GM19324 (cell line): ENCODE measurements at regions not wholly inside any gene's neighbourhood (a gene's known extent, or its start where the extent isn't known, plus 50 kb on each side); places are given as distances from the start of the nearest gene placed in this dataset.
"Not testable (repeated sequence)": the region's sequence is repeated elsewhere in the genome, so short reads cannot be mapped to it uniquely, and the experiment has no call there.

Source experiments
- ATAC-seq: cut with Tn5 transposase; IDR thresholded peaks from one replicate; pipeline ENCODE4 v1.9.1; 2021; ENCODE audit warnings: mild to moderate bottlenecking, moderate library complexity; ENCODE audit not compliant: unreplicated experiment, low FRiP score

DNA sequence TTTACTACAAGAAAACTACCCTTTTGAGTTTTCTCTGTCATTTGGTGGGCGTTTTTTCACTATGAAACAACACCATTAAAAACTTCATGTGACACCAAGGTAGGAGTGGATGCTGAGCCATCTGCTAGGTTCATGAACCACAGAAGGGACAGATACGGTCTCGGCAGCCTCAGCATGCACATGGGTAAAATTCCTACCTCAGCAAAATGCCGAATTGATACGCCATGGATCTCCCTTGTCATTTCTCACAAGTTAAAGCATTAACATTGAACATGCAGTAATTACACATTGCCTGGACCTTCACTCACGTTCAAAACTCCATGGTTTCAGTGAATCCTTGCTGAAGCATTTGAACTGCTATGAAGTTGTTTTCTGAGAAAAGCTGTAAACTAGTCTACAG is 121.5 kb upstream of the EGR2 start:
- no peak for ATAC-seq

DNA sequence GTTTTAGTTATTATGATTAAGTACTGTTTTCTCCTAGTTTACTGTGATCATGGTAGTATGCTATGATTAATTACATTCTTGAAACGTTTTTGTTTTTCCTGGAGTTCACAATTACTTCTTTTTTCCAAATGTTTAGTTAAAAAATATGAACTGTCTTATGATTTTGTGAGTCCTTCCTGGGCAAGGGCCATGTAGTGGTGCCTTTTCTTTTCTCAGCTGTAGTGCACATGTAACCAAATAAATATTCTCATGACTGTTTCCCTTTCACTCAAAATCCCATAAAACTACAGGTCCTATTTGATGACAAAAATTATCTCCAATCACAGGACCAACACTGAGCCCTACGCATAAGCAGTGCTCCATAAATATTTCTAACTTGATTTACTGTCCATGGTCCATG is 118.9 kb upstream of the EGR2 start:
- no peak for ATAC-seq

DNA sequence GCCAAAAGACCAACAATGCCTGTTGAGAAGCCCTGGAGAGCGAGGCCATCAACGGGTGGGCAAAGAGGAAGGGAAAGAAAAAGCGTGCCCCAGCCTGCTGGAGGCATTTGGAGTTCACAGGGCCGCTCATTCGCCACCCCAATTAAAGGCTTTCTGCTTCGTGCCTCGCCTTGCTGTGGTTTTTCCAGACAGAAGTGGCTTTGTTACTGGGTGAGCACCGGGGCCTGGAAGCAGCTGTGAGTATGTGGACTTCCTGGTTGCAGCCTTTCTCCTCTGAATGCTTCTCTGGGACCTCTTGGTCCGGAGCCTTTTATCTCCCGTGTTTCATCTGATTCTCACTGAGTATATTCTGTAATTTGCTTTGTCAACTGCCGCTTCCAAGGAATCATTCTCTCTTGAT is 118.1 kb upstream of the EGR2 start:
- no peak for ATAC-seq

- not testable (repeated sequence) for ATAC-seq
Observed at GRCh38 chr10:62928763-62929162, 112.6 kb upstream of the EGR2 start.

DNA sequence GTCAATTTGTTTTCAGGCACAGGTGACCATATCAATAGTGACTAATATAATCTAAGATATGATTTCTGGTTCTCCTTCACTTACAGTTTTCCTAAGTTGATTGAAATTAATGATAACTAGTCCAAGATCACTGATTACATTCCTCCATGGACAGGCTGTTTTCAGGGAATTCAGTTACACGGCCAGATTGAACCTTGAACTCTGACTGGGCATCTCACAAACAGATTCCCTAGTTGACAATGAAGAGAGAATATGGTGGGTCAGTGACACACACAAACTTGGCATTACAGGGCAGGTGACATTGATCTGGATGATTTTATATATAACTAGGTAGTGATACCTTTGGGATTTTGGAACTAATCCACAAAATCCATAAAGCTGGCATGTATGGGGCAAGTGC is 110.2 kb upstream of the EGR2 start:
- ATAC-seq: no peak

DNA sequence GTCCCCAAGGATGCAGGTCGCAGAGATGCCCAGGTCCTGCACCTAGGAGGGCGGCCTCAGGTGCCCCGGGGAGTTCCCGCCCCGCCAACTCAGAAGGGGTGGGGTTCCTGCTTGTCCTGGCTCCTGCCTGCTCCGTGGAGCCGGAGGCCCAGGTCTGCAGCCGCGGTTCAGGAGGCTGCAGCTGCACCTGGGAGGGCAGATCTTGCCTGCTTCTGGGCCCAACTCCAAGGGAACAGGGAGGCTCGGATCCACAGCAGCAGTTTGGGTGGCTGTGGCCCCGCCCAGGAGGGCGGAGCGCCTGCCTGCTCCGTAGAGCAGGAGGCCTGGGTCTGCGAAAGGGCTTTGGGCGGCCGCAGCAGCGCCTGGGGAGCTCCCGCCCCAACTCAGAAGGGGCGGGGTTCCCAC is 108.2 kb upstream of the EGR2 start:
- peak; percentile 79 for ATAC-seq

DNA sequence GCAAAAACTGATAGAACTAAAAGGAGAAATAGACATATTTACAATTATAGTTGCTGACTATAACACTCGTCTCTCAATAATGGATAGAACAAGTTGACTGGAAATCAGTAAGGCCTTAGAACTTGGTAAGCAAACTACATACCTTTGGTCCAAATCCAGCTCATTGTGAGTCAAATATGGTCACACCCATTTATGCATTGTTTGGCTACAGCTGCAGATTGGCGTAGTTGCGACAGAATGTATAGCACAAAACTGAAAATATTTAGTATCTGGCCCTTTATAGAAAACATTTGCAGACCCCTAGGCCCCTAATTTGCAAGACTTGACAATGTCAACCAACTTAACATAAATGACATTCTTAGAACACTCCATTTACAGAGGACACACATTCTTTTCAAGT is 103.6 kb upstream of the EGR2 start:
- ATAC-seq: no peak

DNA sequence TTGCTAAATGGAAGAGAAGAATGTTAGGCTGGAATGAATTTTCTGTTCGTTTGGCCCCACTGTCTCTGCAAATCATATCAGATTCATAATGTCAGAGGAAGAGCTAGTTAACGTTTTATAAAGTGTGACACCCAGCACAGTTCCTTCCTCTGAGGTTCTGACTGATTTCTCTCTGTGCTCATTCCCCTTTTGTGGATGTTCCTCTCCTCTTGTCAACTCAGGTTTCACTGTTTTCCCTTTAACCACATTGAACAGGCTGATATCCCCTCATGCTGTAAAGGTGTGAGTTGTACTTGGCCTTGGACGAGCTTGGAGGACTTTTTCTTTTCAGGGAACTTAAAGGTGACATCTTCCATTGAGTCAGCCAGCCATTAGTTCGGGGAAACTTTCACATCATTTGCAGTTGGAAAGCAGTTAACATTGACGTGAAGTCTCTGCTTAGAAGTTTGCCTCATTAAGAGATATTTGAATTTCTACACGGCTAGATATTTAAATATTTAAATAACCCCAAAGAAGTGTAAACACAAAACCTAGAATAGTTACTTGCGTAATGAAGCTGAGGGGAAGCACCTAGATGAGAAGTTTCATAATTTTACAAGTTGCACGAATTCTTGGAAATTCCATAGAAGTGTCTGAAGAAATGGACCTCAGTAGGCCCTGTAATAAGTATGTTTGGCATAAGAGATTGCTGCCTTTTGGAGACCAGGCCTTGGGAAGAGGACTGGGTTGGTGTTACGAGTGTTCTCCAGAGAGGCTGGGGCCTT is 101.5 kb upstream of the EGR2 start:
- no peak for ATAC-seq

GRCh38 chr10:62916141-62916603 is 100.0 kb upstream of the EGR2 start:
- ATAC-seq: no peak

DNA sequence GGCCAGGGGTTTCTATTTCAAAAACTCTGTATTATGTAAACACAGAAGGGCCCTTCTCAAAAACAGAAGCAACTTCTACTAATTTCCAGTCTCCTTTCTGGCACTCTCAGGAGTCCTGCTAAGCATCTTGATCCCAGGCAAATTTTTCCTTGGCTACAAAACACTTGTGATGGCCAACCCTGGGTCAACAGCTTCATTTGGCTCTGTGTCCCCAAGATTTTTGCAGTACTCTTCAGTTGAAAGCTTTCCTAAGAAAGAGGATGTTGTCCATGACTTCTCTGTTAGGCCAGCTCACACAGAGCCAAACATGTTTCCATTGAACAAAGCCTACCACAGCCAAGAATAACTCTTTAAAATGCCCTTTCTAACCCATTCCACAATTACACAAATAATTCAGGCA is 99.0 kb upstream of the EGR2 start:
- ATAC-seq: no peak

DNA sequence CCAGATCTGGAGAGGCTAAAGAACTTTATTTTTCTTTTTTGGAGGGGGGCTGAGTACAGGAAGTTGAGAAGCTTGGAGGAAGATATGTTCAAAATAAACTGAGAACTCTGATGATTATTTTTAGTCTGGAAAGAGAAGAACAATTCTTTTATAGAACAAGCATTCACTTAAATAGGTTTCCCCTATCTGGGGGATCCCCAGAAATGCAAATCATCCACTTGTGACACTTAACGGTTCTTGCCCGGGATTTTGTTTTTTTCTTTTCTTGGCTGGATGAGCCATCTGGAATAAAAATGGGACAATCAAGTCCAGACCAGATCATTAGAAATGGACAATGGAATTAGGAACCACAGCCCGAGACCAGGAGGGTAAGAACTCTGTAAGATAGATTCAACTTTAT is 95.9 kb upstream of the EGR2 start:
- no peak for ATAC-seq

GRCh38 chr10:62911210-62911963 is 95.2 kb upstream of the EGR2 start:
- ATAC-seq: no peak

GRCh38 chr10:62907470-62908212 is 91.5 kb upstream of the EGR2 start:
- peak; percentile 68 for ATAC-seq

DNA sequence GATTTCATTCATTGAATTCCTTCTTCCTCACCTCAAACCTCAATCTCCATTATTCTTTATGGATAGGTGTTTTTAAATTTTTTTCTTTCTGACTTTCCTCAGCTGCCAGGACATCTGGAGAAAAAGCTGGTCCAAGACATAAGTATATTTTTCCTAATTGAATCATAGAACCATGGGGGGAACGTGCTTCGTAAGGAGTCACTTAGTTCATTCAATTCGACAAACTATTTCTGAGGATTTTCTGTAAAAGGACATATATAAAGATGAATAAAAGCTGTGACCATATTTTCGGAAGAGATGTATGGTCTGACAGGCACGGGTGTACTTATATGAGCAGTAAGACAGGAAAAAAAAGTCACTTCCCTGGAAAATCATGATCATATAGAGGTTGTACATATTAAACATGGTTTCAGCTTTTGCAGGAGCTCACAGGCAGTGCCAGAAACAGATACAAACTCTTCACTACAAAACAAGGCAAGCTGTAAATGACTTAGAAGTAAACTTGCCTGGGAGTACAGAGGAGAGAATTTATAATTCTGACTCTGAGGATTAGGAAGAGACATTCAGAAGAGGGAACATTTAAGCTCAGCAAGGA is 88.2 kb upstream of the EGR2 start:
- no peak for ATAC-seq

DNA sequence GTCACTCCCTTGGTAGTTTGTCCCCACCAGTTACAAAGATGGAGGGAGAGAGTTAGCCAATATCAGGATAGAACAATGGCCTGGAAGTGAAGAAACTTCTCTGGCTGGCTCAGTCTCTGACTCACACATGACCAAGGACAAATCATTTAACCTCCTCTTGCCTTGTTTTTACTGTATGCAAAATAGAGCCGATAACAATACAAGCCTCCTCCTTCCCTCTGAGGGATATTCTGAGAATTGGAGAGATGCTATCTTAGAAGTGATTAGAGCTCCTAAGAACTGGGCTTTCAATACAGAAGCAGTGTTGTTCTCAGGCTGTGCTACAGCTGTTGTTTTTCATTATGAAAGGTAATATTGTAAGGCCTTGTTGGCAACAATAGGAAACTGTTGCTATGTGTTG is 87.7 kb upstream of the EGR2 start:
- no peak for ATAC-seq

GRCh38 chr10:62900829-62901571 is 84.8 kb upstream of the EGR2 start:
- no peak for ATAC-seq

- ATAC-seq: no peak
Observed at GRCh38 chr10:62899311-62899710, 83.1 kb upstream of the EGR2 start.

GRCh38 chr10:62895063-62895462 is 78.9 kb upstream of the EGR2 start:
- no peak for ATAC-seq

- ATAC-seq: no peak
Observed at GRCh38 chr10:62894156-62894555, 78.0 kb upstream of the EGR2 start.

DNA sequence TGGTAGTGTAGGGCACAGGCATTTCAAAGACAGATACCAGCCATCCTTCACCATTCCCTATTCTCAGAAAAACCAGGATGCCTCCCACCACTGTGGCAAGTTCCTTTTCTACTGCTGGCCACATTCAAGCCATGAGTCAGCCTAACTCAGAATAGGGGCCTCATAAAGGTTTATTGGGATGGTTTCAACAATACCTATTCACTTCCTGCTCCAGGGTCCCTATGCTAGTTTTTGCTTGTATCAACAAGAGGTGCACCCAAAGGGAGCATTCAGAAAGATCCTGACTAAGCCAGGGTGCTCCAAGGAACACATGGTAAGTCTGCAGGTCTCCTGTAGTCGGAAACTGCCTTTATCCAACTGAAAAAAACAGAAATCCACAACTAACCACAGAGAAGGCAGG is 76.9 kb upstream of the EGR2 start:
- no peak for ATAC-seq
